GM12878 (cell line): ENCODE measurements at regions not wholly inside any gene's neighbourhood (a gene's known extent, or its start where the extent isn't known, plus 50 kb on each side); places are given as distances from the start of the nearest gene placed in this dataset.

Source experiments
- ATAC-seq: fragments of 200-7000 bp; cut with Tn5 transposase; 3 replicates; pipeline ENCODE4 v1.9.1; 2020; ENCODE audit warnings: mild to moderate bottlenecking, moderate library complexity
- BruUV-seq: library from RNA; stranded (reverse); fragments of 400-500 nt; replicated peaks from 2 replicates; lab custom pipeline; 2021; lab: Mats Ljungman, UMichigan
- CTCF ChIA-PET: fragments of 300-600 bp; sonication (Branson Sonifier 250); formaldehyde crosslinking; extraction: SDS; loops from one replicate; lab custom pipeline; 2021; ENCODE audit warnings: inconsistent platforms; lab: Yijun Ruan, JAX
- POLR2A ChIA-PET: fragments of 350-600 bp; formaldehyde crosslinking; extraction: SDS; loops from one replicate; lab custom pipeline; 2021; ENCODE audit warnings: inconsistent platforms; lab: Charles Lee
- RAD21 ChIA-PET: fragments of 300-600 bp; sonication (Branson Sonifier 250); formaldehyde crosslinking; loops from one replicate; lab custom pipeline; 2023; ENCODE audit warnings: antibody characterized with exemption; ENCODE audit not compliant: unreplicated experiment; lab: Charles Lee
- SMC1A ChIA-PET: fragments of 300-600 bp; sonication (Branson Sonifier 250); formaldehyde crosslinking; loops from one replicate; lab custom pipeline; 2023; ENCODE audit not compliant: unreplicated experiment, uncharacterized antibody; lab: Charles Lee
- DNase-seq: peaks from one replicate; pipeline ENCODE4 v3.0.0-alpha.2; 2011; ENCODE audit warnings: low read depth, low spot score
- FAIRE-seq: peaks from 3 replicates; lab custom pipeline; 2011; peaks lifted over from hg19 to GRCh38; lab: Jason Lieb, UNC
- H2AFZ ChIP-seq: 2 replicates; pipeline ENCODE4 v1.6.0; 2011; ENCODE audit warnings: low read depth, low read length, control low read depth; ENCODE audit not compliant: control insufficient read depth
- H3K27ac ChIP-seq: 2 replicates; pipeline ENCODE4 v1.5.1; 2011; ENCODE audit warnings: control low read depth; ENCODE audit not compliant: control insufficient read depth, insufficient read depth
- H3K27me3 ChIP-seq, 2 experiments: replicated peaks in 1 of 2; 2 replicates each; pipeline versions ENCODE4 v1.6.0 to v1.6.1; 2011; ENCODE audit warnings: low read length in 1 of 2; ENCODE audit not compliant: control insufficient read depth in 2 of 2, insufficient read depth in 2 of 2
- H3K36me3 ChIP-seq, 2 experiments: 2 replicates each; pipeline ENCODE4 v1.5.1; 2011; ENCODE audit warnings: low read length in 1 of 2; ENCODE audit not compliant: control insufficient read depth in 2 of 2, insufficient read depth in 2 of 2
- H3K4me1 ChIP-seq: 2 replicates; pipeline ENCODE4 v1.6.1; 2011; ENCODE audit warnings: mild to moderate bottlenecking, low read length, moderate library complexity, mixed read lengths; ENCODE audit not compliant: control insufficient read depth, insufficient read depth
- H3K4me2 ChIP-seq: 2 replicates; pipeline ENCODE4 v1.6.0; 2011; ENCODE audit warnings: control low read depth; ENCODE audit not compliant: control insufficient read depth, insufficient read depth
- H3K4me3 ChIP-seq: fragments of 200-600 bp; sonication (generic); 2 replicates; pipeline ENCODE4 v1.5.1; 2016
- H3K79me2 ChIP-seq: 2 replicates; pipeline ENCODE4 v1.6.0; 2011; ENCODE audit warnings: low read length; ENCODE audit not compliant: control insufficient read depth, insufficient read depth
- H3K9ac ChIP-seq: 2 replicates; pipeline ENCODE4 v1.8.0; 2011; ENCODE audit warnings: low read length, control low read depth, mixed read lengths; ENCODE audit not compliant: control insufficient read depth, insufficient read depth
- H3K9me3 ChIP-seq: replicated peaks from 3 replicates; pipeline ENCODE4 v1.5.1; 2011; ENCODE audit warnings: mild to moderate bottlenecking, low read length; ENCODE audit not compliant: control insufficient read depth, insufficient read depth
- H4K20me1 ChIP-seq: 2 replicates; pipeline ENCODE4 v1.6.0; 2011; ENCODE audit not compliant: control insufficient read depth, insufficient read depth
- ATF3 ChIP-seq: IDR thresholded peaks from 2 replicates; pipeline ENCODE4 v1.6.1; 2011; ENCODE audit warnings: low read depth, mild to moderate bottlenecking, low read length, moderate library complexity, borderline replicate concordance; ENCODE audit errors: extremely low read depth
- BACH1 ChIP-seq: fragments of 450-650 bp; IDR thresholded peaks from 2 replicates; pipeline ENCODE4 v1.6.1; 2017; ENCODE audit warnings: mild to moderate bottlenecking, borderline replicate concordance
- CBX5 ChIP-seq: sonication (generic); IDR thresholded peaks from 2 replicates; pipeline ENCODE4 v1.6.1; 2016; ENCODE audit warnings: low read depth, moderate library complexity, mild to moderate bottlenecking, inconsistent platforms
- GATAD2B ChIP-seq: fragments of 450-650 bp; conservative IDR thresholded peaks from 2 replicates; pipeline ENCODE4 v1.6.1; 2017; ENCODE audit warnings: low read depth, mild to moderate bottlenecking, moderate library complexity
- JUND ChIP-seq: IDR thresholded peaks from 2 replicates; pipeline ENCODE4 v1.6.1; 2012; ENCODE audit warnings: low read depth, mild to moderate bottlenecking, low read length, improper control_type of control experiment, moderate library complexity
- MXI1 ChIP-seq: fragments of 150-350 bp; IDR thresholded peaks from 2 replicates; pipeline ENCODE4 v1.6.1; 2011; ENCODE audit warnings: low read depth, mild to moderate bottlenecking, inconsistent platforms, low read length, improper control_type of control experiment
- MYC ChIP-seq: IDR thresholded peaks from 2 replicates; pipeline ENCODE4 v1.6.1; 2011; ENCODE audit warnings: mild to moderate bottlenecking, low read length, moderate library complexity, inconsistent platforms; ENCODE audit not compliant: insufficient read depth, insufficient replicate concordance, insufficient read length, severe bottlenecking
- NBN ChIP-seq: fragments of 450-650 bp; IDR thresholded peaks from 2 replicates; pipeline ENCODE4 v1.6.1; 2016
- NR2C2 ChIP-seq: IDR thresholded peaks from 2 replicates; pipeline ENCODE4 v1.6.1; 2011; ENCODE audit warnings: borderline replicate concordance, low read depth; ENCODE audit not compliant: control insufficient read depth, insufficient read length
- POLR2AphosphoS2 ChIP-seq: IDR thresholded peaks from 2 replicates; pipeline ENCODE4 v1.6.1; 2011; ENCODE audit warnings: low read depth, mild to moderate bottlenecking, low read length, improper control_type of control experiment, moderate library complexity
- SIN3A ChIP-seq: IDR thresholded peaks from 2 replicates; pipeline ENCODE4 v1.6.1; 2012; ENCODE audit warnings: low read depth, low read length, improper control_type of control experiment
- SPI1 ChIP-seq: IDR thresholded peaks from 2 replicates; pipeline ENCODE4 v1.6.1; 2011; ENCODE audit warnings: low read depth, mild to moderate bottlenecking, low read length, moderate library complexity, borderline replicate concordance; ENCODE audit not compliant: insufficient read depth
- TCF12 ChIP-seq: IDR thresholded peaks from 2 replicates; pipeline ENCODE4 v1.6.1; 2011; ENCODE audit warnings: low read depth, mild to moderate bottlenecking, low read length
- YY1 ChIP-seq: IDR thresholded peaks from 2 replicates; pipeline ENCODE4 v1.6.1; 2011; ENCODE audit warnings: low read depth, mild to moderate bottlenecking, low read length
- WGBS: methylation state at CpG from one replicate; pipeline ENCODE4 v1.1.6; 2016; ENCODE audit warnings: low lambda C conversion rate; ENCODE audit not compliant: insufficient replicate concordance, insufficient coverage; ENCODE audit errors: missing lambda C conversion rate; 5-methylcytosine and 5-hydroxymethylcytosine counted together
- in situ Hi-C: fragments of 300-500 bp; cut with MboI; formaldehyde crosslinking; loops from 9 replicates; pipeline ENCODE4 v1.14.3; 2018; ENCODE audit warnings: mixed read lengths
- intact Hi-C: fragments of 100-400 bp; cut with micrococcal nuclease; formaldehyde crosslinking; loops from one replicate; pipeline ENCODE4 v1.14.2; 2022; ENCODE audit not compliant: unreplicated experiment

GRCh38 chr6:23413327-23414050 lies 712.5 kb upstream of the NRSN1 start:
- H3K4me2 ChIP-seq, result no peak overlapping the region
- ChIA-PET POLR2A (no interaction called here), RAD21 (interaction anchor here (0.8 to 2.0 kb wide), 3 partner anchors 1009 to 1823 kb away, joined by 3 to 6 read pairs (median 5); partner anchors contain the start of gene SOX4), CTCF (interaction anchor here (0.5 to 2.1 kb wide), 7 partner anchors 17 to 1824 kb away, joined by 3 to 5 read pairs (median 3); no protein-coding TSS in a partner anchor), SMC1A (interaction anchor here (0.9 to 1.3 kb wide), 3 partner anchors 128 to 1820 kb away, joined by 3 to 5 read pairs (median 3); partner anchors contain the start of gene SOX4)
- no peaks in the 10 kb centered on the region for H3K9me3 ChIP-seq
- no peak for TF ChIP-seq YY1
- TF ChIP-seq MXI1, result no peak
- TF ChIP-seq NBN, result no peak
- no peak for TF ChIP-seq CBX5
- no peak for TF ChIP-seq ATF3
- TF ChIP-seq GATAD2B, result no peak
- no peak for TF ChIP-seq JUND
- TF ChIP-seq TCF12, result no peak
- no peak for TF ChIP-seq BACH1
- TF ChIP-seq MYC, result no peak
- no peak for TF ChIP-seq NR2C2
- no peak for TF ChIP-seq SPI1
- no peak for TF ChIP-seq SIN3A
- no peak for TF ChIP-seq POLR2AphosphoS2
- DNase-seq (no peak), FAIRE-seq (no peak), ATAC-seq (peak; percentile 31)
- no peaks in the 10 kb centered on the region for H4K20me1 ChIP-seq
- H3K36me3 ChIP-seq, result no peaks in the 10 kb centered on the region
- no peak overlapping the region for H2AFZ ChIP-seq
- no peaks in the 10 kb centered on the region for H3K79me2 ChIP-seq
- H3K9ac ChIP-seq, result no peak overlapping the region
- no peak overlapping the region for H3K27ac ChIP-seq
- H3K4me1 ChIP-seq, result no peaks in the 10 kb centered on the region
- H3K27me3 ChIP-seq, result no peaks in the 10 kb centered on the region
- 28% methylated on average over 2 of the region's 2 CpGs for WGBS
- no TSS peak for BruUV-seq
- intact Hi-C loops, result no loop called here
- in situ Hi-C loops, result no loop called here
- no peak overlapping the region for H3K4me3 ChIP-seq
